SU-DHL-6 (cell line): ENCODE measurements at regions not wholly inside any gene's neighbourhood (a gene's known extent, or its start where the extent isn't known, plus 50 kb on each side); places are given as distances from the start of the nearest gene placed in this dataset.
"Not testable (repeated sequence)": the region's sequence is repeated elsewhere in the genome, so short reads cannot be mapped to it uniquely, and the experiment has no call there.

Source experiments
- EZH2phosphoT487 ChIP-seq: fragments of 200-600 bp; sonication (generic), shearing (Covaris generic); conservative IDR thresholded peaks from 2 replicates; pipeline ENCODE4 v1.6.1; 2018; ENCODE audit warnings: mild to moderate bottlenecking, antibody characterized with exemption, low read length, moderate library complexity, mixed read lengths
- TF ChIP-seq, protein P1 (sequence below): fragments of 200-600 bp; sonication (generic); IDR thresholded peaks from one replicate; pipeline ENCODE4 v1.5.1; 2017; ENCODE audit warnings: antibody characterized with exemption, mild to moderate bottlenecking, low read length, moderate library complexity; ENCODE audit not compliant: insufficient read depth, poor library complexity, severe bottlenecking

GRCh38 chr14:106133126-106133525, 606.7 kb downstream of the TMEM121 start:
- TF ChIP-seq, protein P1, sequence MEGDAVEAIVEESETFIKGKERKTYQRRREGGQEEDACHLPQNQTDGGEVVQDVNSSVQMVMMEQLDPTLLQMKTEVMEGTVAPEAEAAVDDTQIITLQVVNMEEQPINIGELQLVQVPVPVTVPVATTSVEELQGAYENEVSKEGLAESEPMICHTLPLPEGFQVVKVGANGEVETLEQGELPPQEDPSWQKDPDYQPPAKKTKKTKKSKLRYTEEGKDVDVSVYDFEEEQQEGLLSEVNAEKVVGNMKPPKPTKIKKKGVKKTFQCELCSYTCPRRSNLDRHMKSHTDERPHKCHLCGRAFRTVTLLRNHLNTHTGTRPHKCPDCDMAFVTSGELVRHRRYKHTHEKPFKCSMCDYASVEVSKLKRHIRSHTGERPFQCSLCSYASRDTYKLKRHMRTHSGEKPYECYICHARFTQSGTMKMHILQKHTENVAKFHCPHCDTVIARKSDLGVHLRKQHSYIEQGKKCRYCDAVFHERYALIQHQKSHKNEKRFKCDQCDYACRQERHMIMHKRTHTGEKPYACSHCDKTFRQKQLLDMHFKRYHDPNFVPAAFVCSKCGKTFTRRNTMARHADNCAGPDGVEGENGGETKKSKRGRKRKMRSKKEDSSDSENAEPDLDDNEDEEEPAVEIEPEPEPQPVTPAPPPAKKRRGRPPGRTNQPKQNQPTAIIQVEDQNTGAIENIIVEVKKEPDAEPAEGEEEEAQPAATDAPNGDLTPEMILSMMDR: not testable (repeated sequence)
- TF ChIP-seq EZH2phosphoT487: not testable (repeated sequence)
